Stimulated activated CD4-positive, alpha-beta T cell treated with anti-CD3 and anti-CD28 coated beads, Interleukin-15, amount 100 ng/mL, for 48 hours (primary cell): ENCODE measurements at regions not wholly inside any gene's neighbourhood (a gene's known extent, or its start where the extent isn't known, plus 50 kb on each side); places are given as distances from the start of the nearest gene placed in this dataset.
"Not testable (repeated sequence)": the region's sequence is repeated elsewhere in the genome, so short reads cannot be mapped to it uniquely, and the experiment has no call there.

Source experiments
- DNase-seq, 2 donors: peaks; one replicate each; pipeline ENCODE4 v3.0.0-alpha.2; 2020; ENCODE audit warnings: low read depth in 2 of 2

GRCh38 chr18:73446502-73446901, 578.7 kb upstream of the NETO1 start:
- DNase-seq = no peak

- no peak for DNase-seq
Measured at GRCh38 chr18:73431620-73432019, 563.8 kb upstream of the NETO1 start.

- no peak for DNase-seq
Measured at GRCh38 chr18:73421010-73421409, 553.2 kb upstream of the NETO1 start.

GRCh38 chr18:73419531-73419930, 551.7 kb upstream of the NETO1 start:
- no peak for DNase-seq

GRCh38 chr18:73414598-73414997, 546.8 kb upstream of the NETO1 start:
- DNase-seq = no peak

- no peak for DNase-seq
Measured at GRCh38 chr18:73414069-73414468, 546.3 kb upstream of the NETO1 start.

GRCh38 chr18:73409242-73409641, 541.5 kb upstream of the NETO1 start:
- DNase-seq = no peak

- DNase-seq = no peak
Measured at GRCh38 chr18:73408469-73408868, 540.7 kb upstream of the NETO1 start.

GRCh38 chr18:73407506-73407905, 539.7 kb upstream of the NETO1 start:
- no peak for DNase-seq

- DNase-seq = no peak
Measured at GRCh38 chr18:73384246-73384645, 516.5 kb upstream of the NETO1 start.

- no peak for DNase-seq
Measured at GRCh38 chr18:73381699-73382036, 513.9 kb upstream of the NETO1 start.

GRCh38 chr18:73381016-73381698, 513.4 kb upstream of the NETO1 start:
- no peak for DNase-seq

GRCh38 chr18:73366713-73367112, 498.9 kb upstream of the NETO1 start:
- no peak for DNase-seq

- no peak for DNase-seq
Measured at GRCh38 chr18:73365018-73365417, 497.2 kb upstream of the NETO1 start.

- DNase-seq = no peak
Measured at GRCh38 chr18:73355121-73355520, 487.3 kb upstream of the NETO1 start.

- DNase-seq = no peak
Measured at GRCh38 chr18:73352546-73352945, 484.8 kb upstream of the NETO1 start.

GRCh38 chr18:73340135-73340977, 472.6 kb upstream of the NETO1 start:
- no peak for DNase-seq

- no peak for DNase-seq
Measured at GRCh38 chr18:73331212-73331772, 463.5 kb upstream of the NETO1 start.

GRCh38 chr18:73330106-73330505, 462.3 kb upstream of the NETO1 start:
- not testable (repeated sequence) for DNase-seq

GRCh38 chr18:73324187-73324831, 456.5 kb upstream of the NETO1 start:
- DNase-seq = not testable (repeated sequence)

- no peak for DNase-seq
Measured at GRCh38 chr18:73318739-73319479, 451.1 kb upstream of the NETO1 start.

GRCh38 chr18:73316513-73316912, 448.7 kb upstream of the NETO1 start:
- no peak for DNase-seq
